ENCODE measurements at regions not wholly inside any gene's neighbourhood (a gene's known extent, or its start where the extent isn't known, plus 50 kb on each side); places are given as distances from the start of the nearest gene placed in this dataset.
"Not testable (repeated sequence)": the region's sequence is repeated elsewhere in the genome, so short reads cannot be mapped to it uniquely, and the experiment has no call there.

DNA sequence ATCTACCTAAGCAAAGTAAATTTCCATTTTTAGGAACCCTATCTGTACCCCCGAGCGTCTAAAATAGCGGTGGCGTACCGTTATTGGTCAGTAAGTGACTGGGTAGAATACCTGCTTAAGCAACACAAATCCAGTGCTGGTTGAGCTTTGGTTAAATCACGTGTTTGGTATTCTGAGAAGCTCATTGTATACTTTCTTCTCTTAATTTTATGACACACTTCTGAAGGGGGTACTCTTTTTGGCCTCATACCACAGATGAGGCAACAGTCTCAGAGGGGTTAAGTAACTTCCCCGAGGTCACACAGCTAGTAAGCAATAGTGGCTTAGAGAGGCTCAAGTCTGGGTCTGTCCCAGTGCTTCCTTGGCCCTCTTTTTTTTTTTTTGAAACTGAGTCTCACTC lies 151.2 kb downstream of the TFAP2C start:
- H3K79me2 ChIP-seq (ENCODE audit: insufficient read depth, low read length): no peaks in the 10 kb centered on the region
- no peaks in the 10 kb centered on the region for H3F3A ChIP-seq (ENCODE audit: insufficient read depth, low read length)
- no peaks in the 10 kb centered on the region for H3K27me3 ChIP-seq (ENCODE audit: insufficient read depth, low read length)
- H3K4me1 ChIP-seq (ENCODE audit: insufficient read depth, low read length, severe bottlenecking): no peaks in the 10 kb centered on the region
- no peak overlapping the region for H3K9ac ChIP-seq (ENCODE audit: low read length)
- TF ChIP-seq EZH2 (IDR thresholded peaks at IDR 0.05; ENCODE audit: borderline replicate concordance, low read length): no peak
- TF ChIP-seq, protein P1, sequence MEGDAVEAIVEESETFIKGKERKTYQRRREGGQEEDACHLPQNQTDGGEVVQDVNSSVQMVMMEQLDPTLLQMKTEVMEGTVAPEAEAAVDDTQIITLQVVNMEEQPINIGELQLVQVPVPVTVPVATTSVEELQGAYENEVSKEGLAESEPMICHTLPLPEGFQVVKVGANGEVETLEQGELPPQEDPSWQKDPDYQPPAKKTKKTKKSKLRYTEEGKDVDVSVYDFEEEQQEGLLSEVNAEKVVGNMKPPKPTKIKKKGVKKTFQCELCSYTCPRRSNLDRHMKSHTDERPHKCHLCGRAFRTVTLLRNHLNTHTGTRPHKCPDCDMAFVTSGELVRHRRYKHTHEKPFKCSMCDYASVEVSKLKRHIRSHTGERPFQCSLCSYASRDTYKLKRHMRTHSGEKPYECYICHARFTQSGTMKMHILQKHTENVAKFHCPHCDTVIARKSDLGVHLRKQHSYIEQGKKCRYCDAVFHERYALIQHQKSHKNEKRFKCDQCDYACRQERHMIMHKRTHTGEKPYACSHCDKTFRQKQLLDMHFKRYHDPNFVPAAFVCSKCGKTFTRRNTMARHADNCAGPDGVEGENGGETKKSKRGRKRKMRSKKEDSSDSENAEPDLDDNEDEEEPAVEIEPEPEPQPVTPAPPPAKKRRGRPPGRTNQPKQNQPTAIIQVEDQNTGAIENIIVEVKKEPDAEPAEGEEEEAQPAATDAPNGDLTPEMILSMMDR (IDR thresholded peaks at IDR 0.05; ENCODE audit: low read length): no peak
- H3K9me3 ChIP-seq (ENCODE audit: low read length): no peaks in the 10 kb centered on the region
- H4K20me1 ChIP-seq (ENCODE audit: insufficient read depth, low read length): no peaks in the 10 kb centered on the region
- no peak overlapping the region for H3K27ac ChIP-seq (ENCODE audit: low read depth, low read length, poor library complexity, severe bottlenecking)
- no peak overlapping the region for H3K4me2 ChIP-seq (ENCODE audit: low read length)
- no peak overlapping the region for H3K4me3 ChIP-seq (ENCODE audit: low read depth, low read length, poor library complexity, severe bottlenecking)
- no peaks in the 10 kb centered on the region for H3K36me3 ChIP-seq (ENCODE audit: insufficient read depth, low read length)
- no peak overlapping the region for H2AFZ ChIP-seq (ENCODE audit: low read length)
- no peaks in the 10 kb centered on the region for H3K9me2 ChIP-seq (ENCODE audit: low read depth, low read length)

DNA sequence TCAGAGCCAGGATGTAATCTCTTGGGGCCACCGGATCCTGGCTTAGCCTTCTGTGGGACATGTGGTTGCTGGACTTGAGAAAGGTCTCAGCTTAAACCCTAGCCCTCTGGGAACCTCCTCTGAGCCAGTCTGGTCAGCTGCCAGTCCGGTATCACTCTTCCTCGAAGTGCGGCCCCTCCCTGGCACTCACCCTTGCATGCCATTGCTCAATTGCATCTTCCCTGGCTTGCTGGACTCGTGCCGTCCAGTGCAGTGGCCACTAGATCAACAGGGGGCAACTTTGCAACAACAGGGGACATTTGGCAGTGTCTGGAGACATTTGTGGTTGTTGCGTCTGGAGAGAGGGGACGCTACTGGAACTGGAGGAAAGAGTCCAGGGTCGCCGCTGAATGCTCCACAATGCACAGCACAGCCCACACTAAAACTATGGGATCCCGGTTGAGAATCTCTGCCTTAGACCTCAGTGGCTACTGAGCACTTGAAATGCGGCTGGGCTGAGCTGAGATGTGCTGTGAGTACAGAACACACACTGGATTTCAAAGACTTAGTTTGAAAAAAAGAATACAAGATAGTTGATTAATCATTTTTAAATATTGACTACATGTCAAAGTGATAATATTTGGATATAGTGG lies 152.1 kb downstream of the TFAP2C start:
- Histone ChIP-seq H3K9ac (ENCODE audit: low read length) (no peak overlapping the region), H3K27ac (ENCODE audit: low read depth, low read length, poor library complexity, severe bottlenecking) (no peak overlapping the region), H3K4me2 (ENCODE audit: low read length) (no peak overlapping the region), H3F3A (ENCODE audit: insufficient read depth, low read length) (no peaks in the 10 kb centered on the region), H3K9me3 (ENCODE audit: low read length) (no peaks in the 10 kb centered on the region), H3K36me3 (ENCODE audit: insufficient read depth, low read length) (no peaks in the 10 kb centered on the region), H3K4me1 (ENCODE audit: insufficient read depth, low read length, severe bottlenecking) (no peaks in the 10 kb centered on the region), H3K27me3 (ENCODE audit: insufficient read depth, low read length) (no peaks in the 10 kb centered on the region), H3K9me2 (ENCODE audit: low read depth, low read length) (no peaks in the 10 kb centered on the region), H2AFZ (ENCODE audit: low read length) (no peak overlapping the region), H3K79me2 (ENCODE audit: insufficient read depth, low read length) (no peaks in the 10 kb centered on the region), H4K20me1 (ENCODE audit: insufficient read depth, low read length) (no peaks in the 10 kb centered on the region), H3K4me3 (ENCODE audit: low read depth, low read length, poor library complexity, severe bottlenecking) (no peak overlapping the region)
- TF ChIP-seq, protein P1 (IDR thresholded peaks at IDR 0.05; ENCODE audit: low read length): no peak
- no peak for TF ChIP-seq EZH2 (IDR thresholded peaks at IDR 0.05; ENCODE audit: borderline replicate concordance, low read length)

DNA sequence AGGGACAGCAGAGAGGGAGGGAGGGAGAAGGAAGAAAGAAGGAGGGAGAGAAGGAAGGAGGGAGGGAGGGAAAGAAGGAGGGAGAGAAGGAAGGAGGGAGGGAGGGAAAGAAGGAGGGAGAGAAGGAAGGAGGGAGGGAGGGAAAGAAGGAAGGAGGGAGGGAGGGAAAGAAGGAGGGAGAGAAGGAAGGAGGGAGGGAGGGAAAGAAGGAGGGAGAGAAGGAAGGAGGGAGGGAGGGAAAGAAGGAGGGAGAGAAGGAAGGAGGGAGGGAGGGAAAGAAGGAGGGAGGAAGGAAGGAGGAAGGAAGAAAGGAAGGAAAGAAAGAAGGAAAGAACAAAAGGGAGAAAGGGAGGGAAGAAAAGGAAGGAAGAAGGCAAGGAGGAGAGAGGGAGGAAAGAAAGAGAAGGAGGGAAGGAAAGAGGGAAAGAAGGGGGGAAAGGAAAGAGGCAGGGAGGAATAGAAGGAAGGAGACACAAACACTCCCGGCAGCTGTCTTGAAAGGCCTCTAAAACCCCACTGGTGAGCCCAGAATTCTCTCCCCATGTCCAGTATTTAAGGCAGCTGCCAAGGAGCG lies 153.0 kb downstream of the TFAP2C start:
- not testable (repeated sequence) for H3F3A ChIP-seq (ENCODE audit: insufficient read depth, low read length); H3K4me2 ChIP-seq (ENCODE audit: low read length); H3K9me3 ChIP-seq (ENCODE audit: low read length); H3K9me2 ChIP-seq (ENCODE audit: low read depth, low read length); H3K36me3 ChIP-seq (ENCODE audit: insufficient read depth, low read length); H2AFZ ChIP-seq (ENCODE audit: low read length); H3K4me1 ChIP-seq (ENCODE audit: insufficient read depth, low read length, severe bottlenecking); H3K4me3 ChIP-seq (ENCODE audit: low read depth, low read length, poor library complexity, severe bottlenecking); H3K79me2 ChIP-seq (ENCODE audit: insufficient read depth, low read length); H3K9ac ChIP-seq (ENCODE audit: low read length); H3K27ac ChIP-seq (ENCODE audit: low read depth, low read length, poor library complexity, severe bottlenecking); H4K20me1 ChIP-seq (ENCODE audit: insufficient read depth, low read length); H3K27me3 ChIP-seq (ENCODE audit: insufficient read depth, low read length)

DNA sequence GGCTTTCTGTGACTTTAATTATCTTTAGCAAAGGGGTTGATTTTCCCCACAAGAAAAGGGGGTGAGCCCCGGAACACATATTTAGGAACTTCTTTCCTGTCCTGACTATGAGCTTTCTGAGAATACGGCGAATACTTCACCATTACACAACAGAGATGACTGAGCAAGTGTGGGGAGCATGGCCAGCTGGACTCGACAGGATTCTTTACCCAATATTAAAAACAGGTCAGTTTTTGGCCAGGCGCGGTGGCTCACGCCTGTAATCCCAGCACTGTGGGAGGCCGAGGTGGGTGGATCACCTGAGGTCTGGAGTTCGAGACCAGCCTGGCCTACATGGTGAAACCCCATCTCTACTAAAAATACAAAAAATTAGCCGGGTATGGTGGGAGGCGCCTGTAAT lies 153.7 kb downstream of the TFAP2C start:
- H3K4me3 ChIP-seq (ENCODE audit: low read depth, low read length, poor library complexity, severe bottlenecking); H3K27ac ChIP-seq (ENCODE audit: low read depth, low read length, poor library complexity, severe bottlenecking); H2AFZ ChIP-seq (ENCODE audit: low read length); H3K36me3 ChIP-seq (ENCODE audit: insufficient read depth, low read length); H3K9me2 ChIP-seq (ENCODE audit: low read depth, low read length); H3K9ac ChIP-seq (ENCODE audit: low read length); H3K9me3 ChIP-seq (ENCODE audit: low read length); H3K79me2 ChIP-seq (ENCODE audit: insufficient read depth, low read length); H3K4me2 ChIP-seq (ENCODE audit: low read length); H3K27me3 ChIP-seq (ENCODE audit: insufficient read depth, low read length); H3F3A ChIP-seq (ENCODE audit: insufficient read depth, low read length); H4K20me1 ChIP-seq (ENCODE audit: insufficient read depth, low read length); H3K4me1 ChIP-seq (ENCODE audit: insufficient read depth, low read length, severe bottlenecking): not testable (repeated sequence)
